IMR-90 (cell line): ENCODE measurements at regions not wholly inside any gene's neighbourhood (a gene's known extent, or its start where the extent isn't known, plus 50 kb on each side); places are given as distances from the start of the nearest gene placed in this dataset.

Source experiments
- CEBPB ChIP-seq: IDR thresholded peaks from 2 replicates; pipeline ENCODE4 v1.6.1; 2012; ENCODE audit warnings: low read depth, low read length, improper control_type of control experiment
- CTCF ChIP-seq: conservative IDR thresholded peaks from 2 replicates; pipeline ENCODE4 v1.5.1; 2012; ENCODE audit warnings: mild to moderate bottlenecking, low read depth, low read length, improper control_type of control experiment
- ELK1 ChIP-seq: fragments of 150-350 bp; IDR thresholded peaks from 2 replicates; pipeline ENCODE4 v1.6.1; 2016; ENCODE audit warnings: low read depth, mild to moderate bottlenecking, low read length, moderate library complexity, borderline replicate concordance
- MAZ ChIP-seq: IDR thresholded peaks from 2 replicates; pipeline ENCODE4 v1.6.1; 2012; ENCODE audit warnings: low read depth, mild to moderate bottlenecking, low read length, improper control_type of control experiment, moderate library complexity, borderline replicate concordance
- MXI1 ChIP-seq: IDR thresholded peaks from 2 replicates; pipeline ENCODE4 v1.6.1; 2012; ENCODE audit warnings: low read depth, mild to moderate bottlenecking, low read length, moderate library complexity, borderline replicate concordance
- POLR2A ChIP-seq: IDR thresholded peaks from 2 replicates; pipeline ENCODE4 v1.6.1; 2012; ENCODE audit warnings: mild to moderate bottlenecking, low read depth, low read length
- RAD21 ChIP-seq: IDR thresholded peaks from 2 replicates; pipeline ENCODE4 v1.6.1; 2012; ENCODE audit warnings: low read length, improper control_type of control experiment
- RCOR1 ChIP-seq: IDR thresholded peaks from 2 replicates; pipeline ENCODE4 v1.6.1; 2012; ENCODE audit warnings: mild to moderate bottlenecking, low read length, improper control_type of control experiment; ENCODE audit not compliant: insufficient replicate concordance

GRCh38 chr16:49021136-49021535, 260.5 kb downstream of the CBLN1 start:
- no peak for TF ChIP-seq MAZ
- no peak for TF ChIP-seq CTCF
- TF ChIP-seq POLR2A = no peak
- no peak for TF ChIP-seq MXI1
- no peak for TF ChIP-seq CEBPB
- TF ChIP-seq RCOR1 = no peak
- no peak for TF ChIP-seq ELK1
- TF ChIP-seq RAD21 = no peak
